ENCODE measurements at regions not wholly inside any gene's neighbourhood (a gene's known extent, or its start where the extent isn't known, plus 50 kb on each side); places are given as distances from the start of the nearest gene placed in this dataset.

DNA sequence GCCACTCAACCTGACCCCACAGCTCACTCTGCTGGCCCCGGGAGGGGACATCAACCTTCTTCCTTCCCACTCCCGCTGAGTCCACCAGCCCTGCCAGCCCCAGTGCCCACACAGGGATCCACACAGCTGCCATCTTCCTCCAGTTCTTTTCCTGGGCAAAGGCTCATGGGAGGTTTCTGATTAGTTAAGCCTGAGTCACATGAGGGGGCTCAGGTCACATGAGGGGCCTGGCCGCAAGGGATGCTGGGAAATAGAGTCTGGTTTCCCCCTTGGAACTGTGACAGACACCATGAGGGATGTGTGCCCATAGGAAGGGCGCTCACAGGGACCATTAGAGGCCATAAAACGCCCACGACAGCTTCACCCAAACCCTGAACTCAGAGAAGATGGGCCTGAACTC lies 228.7 kb upstream of the SFSWAP start (continued):
- TF ChIP-seq HMG20A (CRISPR knock-in tag; conservative IDR thresholded peaks at IDR 0.05) = no peak
- no peak for TF ChIP-seq HLTF (IDR thresholded peaks at IDR 0.05)
- no peak for TF ChIP-seq ZKSCAN1 (IDR thresholded peaks at IDR 0.05; ENCODE audit: low read depth, low read length)
- no peak for TF ChIP-seq MTA1 (IDR thresholded peaks at IDR 0.05; ENCODE audit: borderline replicate concordance)
- TF ChIP-seq CHD2 (IDR thresholded peaks at IDR 0.05; ENCODE audit: low read depth, low read length) = no peak
- TF ChIP-seq ZC3H11A (IDR thresholded peaks at IDR 0.05; ENCODE audit: low read depth, low read length) = no peak
- TF ChIP-seq, protein P1, sequence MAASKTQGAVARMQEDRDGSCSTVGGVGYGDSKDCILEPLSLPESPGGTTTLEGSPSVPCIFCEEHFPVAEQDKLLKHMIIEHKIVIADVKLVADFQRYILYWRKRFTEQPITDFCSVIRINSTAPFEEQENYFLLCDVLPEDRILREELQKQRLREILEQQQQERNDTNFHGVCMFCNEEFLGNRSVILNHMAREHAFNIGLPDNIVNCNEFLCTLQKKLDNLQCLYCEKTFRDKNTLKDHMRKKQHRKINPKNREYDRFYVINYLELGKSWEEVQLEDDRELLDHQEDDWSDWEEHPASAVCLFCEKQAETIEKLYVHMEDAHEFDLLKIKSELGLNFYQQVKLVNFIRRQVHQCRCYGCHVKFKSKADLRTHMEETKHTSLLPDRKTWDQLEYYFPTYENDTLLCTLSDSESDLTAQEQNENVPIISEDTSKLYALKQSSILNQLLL (CRISPR knock-in tag; IDR thresholded peaks at IDR 0.05; ENCODE audit: borderline replicate concordance) = no peak
- TF ChIP-seq, protein P2, sequence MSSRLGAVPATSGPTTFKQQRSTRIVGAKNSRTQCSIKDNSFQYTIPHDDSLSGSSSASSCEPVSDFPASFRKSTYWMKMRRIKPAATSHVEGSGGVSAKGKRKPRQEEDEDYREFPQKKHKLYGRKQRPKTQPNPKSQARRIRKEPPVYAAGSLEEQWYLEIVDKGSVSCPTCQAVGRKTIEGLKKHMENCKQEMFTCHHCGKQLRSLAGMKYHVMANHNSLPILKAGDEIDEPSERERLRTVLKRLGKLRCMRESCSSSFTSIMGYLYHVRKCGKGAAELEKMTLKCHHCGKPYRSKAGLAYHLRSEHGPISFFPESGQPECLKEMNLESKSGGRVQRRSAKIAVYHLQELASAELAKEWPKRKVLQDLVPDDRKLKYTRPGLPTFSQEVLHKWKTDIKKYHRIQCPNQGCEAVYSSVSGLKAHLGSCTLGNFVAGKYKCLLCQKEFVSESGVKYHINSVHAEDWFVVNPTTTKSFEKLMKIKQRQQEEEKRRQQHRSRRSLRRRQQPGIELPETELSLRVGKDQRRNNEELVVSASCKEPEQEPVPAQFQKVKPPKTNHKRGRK (tag; IDR thresholded peaks at IDR 0.05) = no peak
- TF ChIP-seq MYBL2 (IDR thresholded peaks at IDR 0.05; ENCODE audit: low read depth) = no peak
- no peak for TF ChIP-seq MYBL2 (CRISPR knock-in tag; IDR thresholded peaks at IDR 0.05; ENCODE audit: borderline replicate concordance)
- TF ChIP-seq, protein P3, sequence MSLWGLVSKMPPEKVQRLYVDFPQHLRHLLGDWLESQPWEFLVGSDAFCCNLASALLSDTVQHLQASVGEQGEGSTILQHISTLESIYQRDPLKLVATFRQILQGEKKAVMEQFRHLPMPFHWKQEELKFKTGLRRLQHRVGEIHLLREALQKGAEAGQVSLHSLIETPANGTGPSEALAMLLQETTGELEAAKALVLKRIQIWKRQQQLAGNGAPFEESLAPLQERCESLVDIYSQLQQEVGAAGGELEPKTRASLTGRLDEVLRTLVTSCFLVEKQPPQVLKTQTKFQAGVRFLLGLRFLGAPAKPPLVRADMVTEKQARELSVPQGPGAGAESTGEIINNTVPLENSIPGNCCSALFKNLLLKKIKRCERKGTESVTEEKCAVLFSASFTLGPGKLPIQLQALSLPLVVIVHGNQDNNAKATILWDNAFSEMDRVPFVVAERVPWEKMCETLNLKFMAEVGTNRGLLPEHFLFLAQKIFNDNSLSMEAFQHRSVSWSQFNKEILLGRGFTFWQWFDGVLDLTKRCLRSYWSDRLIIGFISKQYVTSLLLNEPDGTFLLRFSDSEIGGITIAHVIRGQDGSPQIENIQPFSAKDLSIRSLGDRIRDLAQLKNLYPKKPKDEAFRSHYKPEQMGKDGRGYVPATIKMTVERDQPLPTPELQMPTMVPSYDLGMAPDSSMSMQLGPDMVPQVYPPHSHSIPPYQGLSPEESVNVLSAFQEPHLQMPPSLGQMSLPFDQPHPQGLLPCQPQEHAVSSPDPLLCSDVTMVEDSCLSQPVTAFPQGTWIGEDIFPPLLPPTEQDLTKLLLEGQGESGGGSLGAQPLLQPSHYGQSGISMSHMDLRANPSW (CRISPR knock-in tag; IDR thresholded peaks at IDR 0.05) = no peak
- no peak for TF ChIP-seq NONO (IDR thresholded peaks at IDR 0.05; ENCODE audit: low read depth in 2 of 2, low read length in 1 of 2)
- no peak for TF ChIP-seq PRMT5 (CRISPR knock-in tag; IDR thresholded peaks at IDR 0.05)
- TF ChIP-seq ZNF644 (tag; IDR thresholded peaks at IDR 0.05; ENCODE audit: low read depth) = no peak
- TF ChIP-seq CBFA2T2 (conservative IDR thresholded peaks at IDR 0.05) = 0 out of 2 replicates have a peak, but pooled peaks have one; percentile 5
- TF ChIP-seq, protein P4, sequence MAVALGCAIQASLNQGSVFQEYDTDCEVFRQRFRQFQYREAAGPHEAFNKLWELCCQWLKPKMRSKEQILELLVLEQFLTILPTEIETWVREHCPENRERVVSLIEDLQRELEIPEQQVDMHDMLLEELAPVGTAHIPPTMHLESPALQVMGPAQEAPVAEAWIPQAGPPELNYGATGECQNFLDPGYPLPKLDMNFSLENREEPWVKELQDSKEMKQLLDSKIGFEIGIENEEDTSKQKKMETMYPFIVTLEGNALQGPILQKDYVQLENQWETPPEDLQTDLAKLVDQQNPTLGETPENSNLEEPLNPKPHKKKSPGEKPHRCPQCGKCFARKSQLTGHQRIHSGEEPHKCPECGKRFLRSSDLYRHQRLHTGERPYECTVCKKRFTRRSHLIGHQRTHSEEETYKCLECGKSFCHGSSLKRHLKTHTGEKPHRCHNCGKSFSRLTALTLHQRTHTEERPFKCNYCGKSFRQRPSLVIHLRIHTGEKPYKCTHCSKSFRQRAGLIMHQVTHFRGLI (CRISPR knock-in tag; IDR thresholded peaks at IDR 0.05) = no peak
- TF ChIP-seq, protein P5, sequence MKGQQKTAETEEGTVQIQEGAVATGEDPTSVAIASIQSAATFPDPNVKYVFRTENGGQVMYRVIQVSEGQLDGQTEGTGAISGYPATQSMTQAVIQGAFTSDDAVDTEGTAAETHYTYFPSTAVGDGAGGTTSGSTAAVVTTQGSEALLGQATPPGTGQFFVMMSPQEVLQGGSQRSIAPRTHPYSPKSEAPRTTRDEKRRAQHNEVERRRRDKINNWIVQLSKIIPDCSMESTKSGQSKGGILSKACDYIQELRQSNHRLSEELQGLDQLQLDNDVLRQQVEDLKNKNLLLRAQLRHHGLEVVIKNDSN (CRISPR knock-in tag; IDR thresholded peaks at IDR 0.05) = peak; percentile 72
- TF ChIP-seq, protein P6, sequence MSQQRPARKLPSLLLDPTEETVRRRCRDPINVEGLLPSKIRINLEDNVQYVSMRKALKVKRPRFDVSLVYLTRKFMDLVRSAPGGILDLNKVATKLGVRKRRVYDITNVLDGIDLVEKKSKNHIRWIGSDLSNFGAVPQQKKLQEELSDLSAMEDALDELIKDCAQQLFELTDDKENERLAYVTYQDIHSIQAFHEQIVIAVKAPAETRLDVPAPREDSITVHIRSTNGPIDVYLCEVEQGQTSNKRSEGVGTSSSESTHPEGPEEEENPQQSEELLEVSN (IDR thresholded peaks at IDR 0.05; ENCODE audit: borderline replicate concordance in 1 of 2, extremely low read depth in 1 of 2, insufficient read depth in 1 of 2, insufficient read length in 1 of 2, low read depth in 1 of 2, low read length in 1 of 2, poor library complexity in 1 of 2, severe bottlenecking in 1 of 2) = no peak
- TF ChIP-seq, protein P7, sequence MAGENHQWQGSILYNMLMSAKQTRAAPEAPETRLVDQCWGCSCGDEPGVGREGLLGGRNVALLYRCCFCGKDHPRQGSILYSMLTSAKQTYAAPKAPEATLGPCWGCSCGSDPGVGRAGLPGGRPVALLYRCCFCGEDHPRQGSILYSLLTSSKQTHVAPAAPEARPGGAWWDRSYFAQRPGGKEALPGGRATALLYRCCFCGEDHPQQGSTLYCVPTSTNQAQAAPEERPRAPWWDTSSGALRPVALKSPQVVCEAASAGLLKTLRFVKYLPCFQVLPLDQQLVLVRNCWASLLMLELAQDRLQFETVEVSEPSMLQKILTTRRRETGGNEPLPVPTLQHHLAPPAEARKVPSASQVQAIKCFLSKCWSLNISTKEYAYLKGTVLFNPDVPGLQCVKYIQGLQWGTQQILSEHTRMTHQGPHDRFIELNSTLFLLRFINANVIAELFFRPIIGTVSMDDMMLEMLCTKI (IDR thresholded peaks at IDR 0.05; ENCODE audit: partially characterized antibody) = no peak
